IMR-90 (cell line): ENCODE measurements at regions not wholly inside any gene's neighbourhood (a gene's known extent, or its start where the extent isn't known, plus 50 kb on each side); places are given as distances from the start of the nearest gene placed in this dataset.

Experiments used
- ATAC-seq: fragments of 200-7000 bp; cut with Tn5 transposase; 2 replicates; pipeline ENCODE4 v1.9.1; 2020; ENCODE audit warnings: low read depth, mild to moderate bottlenecking, moderate library complexity
- BruUV-seq: library from RNA; stranded (reverse); fragments of 400-500 nt; replicated peaks from 2 replicates; lab custom pipeline; 2021; lab: Mats Ljungman, UMichigan
- CTCF ChIA-PET: fragments of 300-600 bp; formaldehyde crosslinking; extraction: SDS; loops from one replicate; lab custom pipeline; 2021; ENCODE audit warnings: antibody characterized with exemption; lab: Yijun Ruan, JAX
- POLR2A ChIA-PET: fragments of 300-600 bp; sonication (Branson Sonifier 250); formaldehyde crosslinking; loops from one replicate; lab custom pipeline; 2022; ENCODE audit warnings: antibody characterized with exemption; ENCODE audit not compliant: unreplicated experiment; lab: Charles Lee
- DNase-seq: peaks from one replicate; pipeline ENCODE4 v3.0.0; 2013
- H2AFZ ChIP-seq: replicated peaks from 2 replicates; pipeline ENCODE3; 2013; ENCODE audit warnings: low read length, mild to moderate bottlenecking; ENCODE audit not compliant: poor library complexity
- H2AK5ac ChIP-seq: 2 replicates; pipeline ENCODE4 v1.6.1; 2013; ENCODE audit warnings: low read depth, low read length, inconsistent platforms
- H2AK9ac ChIP-seq: replicated peaks from 2 replicates; pipeline ENCODE3; 2013; ENCODE audit warnings: mild to moderate bottlenecking, low read depth, low read length, moderate library complexity; ENCODE audit not compliant: poor library complexity
- H2BK120ac ChIP-seq: 2 replicates; pipeline ENCODE4 v1.6.1; 2013; ENCODE audit warnings: low read depth, low read length, inconsistent platforms
- H2BK15ac ChIP-seq: 3 replicates; pipeline ENCODE4 v1.6.1; 2013; ENCODE audit warnings: low read depth, low read length, inconsistent platforms
- H2BK20ac ChIP-seq: 2 replicates; pipeline ENCODE4 v1.6.1; 2013; ENCODE audit warnings: low read depth, mild to moderate bottlenecking, inconsistent platforms, low read length, moderate library complexity
- H2BK5ac ChIP-seq: 2 replicates; pipeline ENCODE4 v1.6.1; 2013; ENCODE audit warnings: mild to moderate bottlenecking, low read depth, low read length, inconsistent platforms; ENCODE audit not compliant: poor library complexity, severe bottlenecking
- H3K14ac ChIP-seq: replicated peaks from 2 replicates; pipeline ENCODE4 v1.6.1; 2013; ENCODE audit warnings: low read depth, low read length, inconsistent platforms
- H3K18ac ChIP-seq: 2 replicates; pipeline ENCODE4 v1.6.1; 2013; ENCODE audit warnings: low read depth, low read length, control low read depth
- H3K23ac ChIP-seq: 2 replicates; pipeline ENCODE4 v1.6.1; 2013; ENCODE audit warnings: low read depth, low read length, inconsistent platforms
- H3K27ac ChIP-seq: 2 replicates; pipeline ENCODE4 v1.5.1; 2013; ENCODE audit warnings: mild to moderate bottlenecking, control low read depth, low read length; ENCODE audit not compliant: insufficient read depth
- H3K27me3 ChIP-seq: 2 replicates; pipeline ENCODE4 v1.6.1; 2013; ENCODE audit warnings: low read length; ENCODE audit not compliant: control insufficient read depth, insufficient read depth
- H3K36me3 ChIP-seq: 2 replicates; pipeline ENCODE4 v1.6.1; 2013; ENCODE audit warnings: low read length, mixed read lengths; ENCODE audit not compliant: control insufficient read depth, insufficient read depth
- H3K4ac ChIP-seq: 2 replicates; pipeline ENCODE4 v1.6.1; 2013; ENCODE audit warnings: low read depth, low read length, inconsistent platforms
- H3K4me1 ChIP-seq: 2 replicates; pipeline ENCODE4 v1.6.1; 2013; ENCODE audit warnings: low read length, mixed read lengths; ENCODE audit not compliant: control insufficient read depth, insufficient read depth
- H3K4me2 ChIP-seq: 2 replicates; pipeline ENCODE4 v1.6.1; 2013; ENCODE audit warnings: low read depth, mild to moderate bottlenecking, control low read depth, low read length, moderate library complexity
- H3K4me3 ChIP-seq: 2 replicates; pipeline ENCODE4 v1.5.1; 2013; ENCODE audit warnings: low read depth, mild to moderate bottlenecking, control low read depth, low read length, moderate library complexity; ENCODE audit not compliant: insufficient read depth
- H3K56ac ChIP-seq: 2 replicates; pipeline ENCODE4 v1.6.1; 2013; ENCODE audit warnings: low read length, inconsistent platforms; ENCODE audit not compliant: insufficient read depth; ENCODE audit errors: extremely low read depth
- H3K79me1 ChIP-seq, 2 experiments: 2 replicates each; pipeline ENCODE4 v1.6.1; 2013; ENCODE audit warnings: low read length in 2 of 2, inconsistent platforms in 1 of 2, low read depth in 1 of 2
- H3K9ac ChIP-seq: 2 replicates; pipeline ENCODE4 v1.6.1; 2013; ENCODE audit warnings: low read depth, low read length, control low read depth
- H3K9me1 ChIP-seq: 2 replicates; pipeline ENCODE4 v1.6.1; 2013; ENCODE audit warnings: low read length, inconsistent platforms; ENCODE audit not compliant: insufficient read depth
- H3K9me3 ChIP-seq: 2 replicates; pipeline ENCODE4 v1.6.1; 2013; ENCODE audit warnings: low read length; ENCODE audit not compliant: control insufficient read depth, insufficient read depth
- H4K20me1 ChIP-seq: 2 replicates; pipeline ENCODE4 v1.6.1; 2013; ENCODE audit warnings: low read length, inconsistent platforms; ENCODE audit not compliant: insufficient read depth
- H4K5ac ChIP-seq: 2 replicates; pipeline ENCODE4 v1.6.1; 2013; ENCODE audit warnings: mild to moderate bottlenecking, low read depth, low read length, control low read depth
- H4K8ac ChIP-seq, 2 experiments: 2 replicates each; pipeline ENCODE4 v1.6.1; 2013; ENCODE audit warnings: low read depth in 2 of 2, low read length in 2 of 2, control low read depth in 1 of 2, inconsistent platforms in 1 of 2
- H4K91ac ChIP-seq: 2 replicates; pipeline ENCODE4 v1.6.1; 2013; ENCODE audit warnings: low read depth, low read length, inconsistent platforms; ENCODE audit not compliant: insufficient read depth
- BHLHE40 ChIP-seq: fragments of 150-350 bp; IDR thresholded peaks from 2 replicates; pipeline ENCODE4 v1.6.1; 2016; ENCODE audit warnings: mild to moderate bottlenecking, low read depth, low read length
- CEBPB ChIP-seq: IDR thresholded peaks from 2 replicates; pipeline ENCODE4 v1.6.1; 2012; ENCODE audit warnings: low read depth, low read length, improper control_type of control experiment
- CHD1 ChIP-seq: IDR thresholded peaks from 2 replicates; pipeline ENCODE4 v1.6.1; 2012; ENCODE audit warnings: low read depth, low read length, improper control_type of control experiment
- FOS ChIP-seq: fragments of 150-350 bp; IDR thresholded peaks from 2 replicates; pipeline ENCODE4 v1.6.1; 2016; ENCODE audit warnings: low read depth, low read length
- MAFK ChIP-seq: IDR thresholded peaks from 2 replicates; pipeline ENCODE4 v1.6.1; 2012; ENCODE audit warnings: low read depth, low read length, improper control_type of control experiment
- MAZ ChIP-seq: IDR thresholded peaks from 2 replicates; pipeline ENCODE4 v1.6.1; 2012; ENCODE audit warnings: low read depth, mild to moderate bottlenecking, low read length, improper control_type of control experiment, moderate library complexity, borderline replicate concordance
- MXI1 ChIP-seq: IDR thresholded peaks from 2 replicates; pipeline ENCODE4 v1.6.1; 2012; ENCODE audit warnings: low read depth, mild to moderate bottlenecking, low read length, moderate library complexity, borderline replicate concordance
- NFE2L2 ChIP-seq: fragments of 150-350 bp; IDR thresholded peaks from 2 replicates; pipeline ENCODE4 v1.6.1; 2016; ENCODE audit warnings: low read depth, mild to moderate bottlenecking, low read length
- POLR2A ChIP-seq: IDR thresholded peaks from 2 replicates; pipeline ENCODE4 v1.6.1; 2012; ENCODE audit warnings: mild to moderate bottlenecking, low read depth, low read length
- RAD21 ChIP-seq: IDR thresholded peaks from 2 replicates; pipeline ENCODE4 v1.6.1; 2012; ENCODE audit warnings: low read length, improper control_type of control experiment
- RCOR1 ChIP-seq: IDR thresholded peaks from 2 replicates; pipeline ENCODE4 v1.6.1; 2012; ENCODE audit warnings: mild to moderate bottlenecking, low read length, improper control_type of control experiment; ENCODE audit not compliant: insufficient replicate concordance
- RFX5 ChIP-seq: IDR thresholded peaks from 2 replicates; pipeline ENCODE4 v1.8.0; 2012; ENCODE audit warnings: low read depth, mild to moderate bottlenecking, low read length, moderate library complexity
- SMC3 ChIP-seq: fragments of 150-350 bp; IDR thresholded peaks from 2 replicates; pipeline ENCODE4 v1.6.1; 2016; ENCODE audit warnings: low read depth, mild to moderate bottlenecking, antibody characterized with exemption, low read length, moderate library complexity
- USF2 ChIP-seq: fragments of 150-350 bp; IDR thresholded peaks from 2 replicates; pipeline ENCODE4 v1.6.1; 2017; ENCODE audit warnings: mild to moderate bottlenecking, antibody characterized with exemption, low read length, low read depth
- WGBS, 2 experiments: methylation state at CpG; one replicate each; pipeline versions ENCODE4 v1.1.5 to v1.1.7; 2013; ENCODE audit warnings: missing lambda C conversion rate in 2 of 2; ENCODE audit not compliant: insufficient read length in 1 of 2; ENCODE audit errors: extremely low coverage in 2 of 2; 5-methylcytosine and 5-hydroxymethylcytosine counted together
- dilution Hi-C: fragments of 300-500 bp; cut with HindIII; formaldehyde crosslinking; loops from one replicate; pipeline ENCODE4 v1.14.3; 2018; ENCODE audit warnings: low sequenced_read_pairs; ENCODE audit not compliant: unreplicated experiment
- in situ Hi-C: fragments of 300-500 bp; cut with MboI; formaldehyde crosslinking; loops from 3 replicates; pipeline ENCODE4 v1.14.3; 2019; ENCODE audit warnings: low sequenced_read_pairs, inconsistent platforms, mixed read lengths
- intact Hi-C: fragments of 100-400 bp; cut with micrococcal nuclease; formaldehyde crosslinking; loops from 2 replicates; pipeline ENCODE4 v1.10.0; 2022
- TF ChIP-seq, protein P1 (sequence below): conservative IDR thresholded peaks from 2 replicates; pipeline ENCODE4 v1.5.1; 2012; ENCODE audit warnings: mild to moderate bottlenecking, low read depth, low read length, improper control_type of control experiment
- TF ChIP-seq, protein P2 (sequence below): fragments of 150-350 bp; IDR thresholded peaks from 2 replicates; pipeline ENCODE4 v1.6.1; 2016; ENCODE audit warnings: low read depth, mild to moderate bottlenecking, low read length, moderate library complexity, borderline replicate concordance

DNA sequence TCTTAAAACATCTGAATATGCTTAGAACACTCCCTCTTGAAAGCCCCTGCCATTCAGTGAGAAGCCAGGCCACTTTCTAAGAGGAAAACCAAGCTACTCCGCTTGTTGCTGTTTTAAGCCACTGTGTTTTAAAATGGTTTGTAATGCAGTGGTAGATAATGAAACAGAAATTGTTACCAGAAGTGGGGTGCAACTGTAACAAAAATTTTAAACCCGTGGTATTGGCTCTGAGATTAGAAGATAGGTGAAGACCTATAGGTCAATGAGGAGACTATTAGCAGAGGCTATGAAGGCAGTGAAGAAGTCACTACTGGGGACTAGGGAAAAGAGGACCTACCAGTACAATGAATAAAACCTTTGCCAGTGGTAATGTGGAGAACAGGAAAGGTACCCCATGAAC lies 266.5 kb downstream of the IRF8 start:
- Histone ChIP-seq H3K4me2 (no peak overlapping the region), H3K4ac (no peak overlapping the region), H2BK20ac (no peak overlapping the region), H2AFZ (no peak overlapping the region), H3K36me3 (no peaks in the 10 kb centered on the region), H4K91ac (no peak overlapping the region), H3K27ac (no peak overlapping the region), H4K20me1 (no peaks in the 10 kb centered on the region), H3K23ac (no peak overlapping the region), H3K56ac (no peak overlapping the region), H3K9me3 (peaks cover 23% of the 10 kb centered on the region), H3K4me3 (no peak overlapping the region), H4K5ac (no peak overlapping the region), H3K9me1 (no peaks in the 10 kb centered on the region), H2AK9ac (no peak overlapping the region), H3K27me3 (no peaks in the 10 kb centered on the region), H3K18ac (no peak overlapping the region), H3K14ac (no peak overlapping the region), H2BK15ac (no peak overlapping the region), H3K4me1 (peaks cover 5% of the 10 kb centered on the region), H3K9ac (no peak overlapping the region), H3K79me1 (no peaks in the 10 kb centered on the region), H2AK5ac (no peak overlapping the region), H2BK120ac (no peak overlapping the region), H4K8ac (no peak overlapping the region), H2BK5ac (no peak overlapping the region)
- no CpG with 5 or more reads among the region's 2 CpGs for WGBS, 2 experiments
- ATAC-seq (no peak), DNase-seq (no peak)
- ChIA-PET POLR2A (no interaction called here), CTCF (no interaction called here)
- no peak for TF ChIP-seq MAZ
- no peak for TF ChIP-seq POLR2A
- TF ChIP-seq RAD21 = no peak
- TF ChIP-seq NFE2L2 = no peak
- TF ChIP-seq SMC3 = no peak
- TF ChIP-seq BHLHE40 = no peak
- TF ChIP-seq MAFK = no peak
- TF ChIP-seq FOS = no peak
- no peak for TF ChIP-seq CEBPB
- TF ChIP-seq RFX5 = no peak
- TF ChIP-seq CHD1 = no peak
- no peak for TF ChIP-seq MXI1
- no peak for TF ChIP-seq RCOR1
- TF ChIP-seq, protein P1, sequence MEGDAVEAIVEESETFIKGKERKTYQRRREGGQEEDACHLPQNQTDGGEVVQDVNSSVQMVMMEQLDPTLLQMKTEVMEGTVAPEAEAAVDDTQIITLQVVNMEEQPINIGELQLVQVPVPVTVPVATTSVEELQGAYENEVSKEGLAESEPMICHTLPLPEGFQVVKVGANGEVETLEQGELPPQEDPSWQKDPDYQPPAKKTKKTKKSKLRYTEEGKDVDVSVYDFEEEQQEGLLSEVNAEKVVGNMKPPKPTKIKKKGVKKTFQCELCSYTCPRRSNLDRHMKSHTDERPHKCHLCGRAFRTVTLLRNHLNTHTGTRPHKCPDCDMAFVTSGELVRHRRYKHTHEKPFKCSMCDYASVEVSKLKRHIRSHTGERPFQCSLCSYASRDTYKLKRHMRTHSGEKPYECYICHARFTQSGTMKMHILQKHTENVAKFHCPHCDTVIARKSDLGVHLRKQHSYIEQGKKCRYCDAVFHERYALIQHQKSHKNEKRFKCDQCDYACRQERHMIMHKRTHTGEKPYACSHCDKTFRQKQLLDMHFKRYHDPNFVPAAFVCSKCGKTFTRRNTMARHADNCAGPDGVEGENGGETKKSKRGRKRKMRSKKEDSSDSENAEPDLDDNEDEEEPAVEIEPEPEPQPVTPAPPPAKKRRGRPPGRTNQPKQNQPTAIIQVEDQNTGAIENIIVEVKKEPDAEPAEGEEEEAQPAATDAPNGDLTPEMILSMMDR = no peak
- TF ChIP-seq, protein P2, sequence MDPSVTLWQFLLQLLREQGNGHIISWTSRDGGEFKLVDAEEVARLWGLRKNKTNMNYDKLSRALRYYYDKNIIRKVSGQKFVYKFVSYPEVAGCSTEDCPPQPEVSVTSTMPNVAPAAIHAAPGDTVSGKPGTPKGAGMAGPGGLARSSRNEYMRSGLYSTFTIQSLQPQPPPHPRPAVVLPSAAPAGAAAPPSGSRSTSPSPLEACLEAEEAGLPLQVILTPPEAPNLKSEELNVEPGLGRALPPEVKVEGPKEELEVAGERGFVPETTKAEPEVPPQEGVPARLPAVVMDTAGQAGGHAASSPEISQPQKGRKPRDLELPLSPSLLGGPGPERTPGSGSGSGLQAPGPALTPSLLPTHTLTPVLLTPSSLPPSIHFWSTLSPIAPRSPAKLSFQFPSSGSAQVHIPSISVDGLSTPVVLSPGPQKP = no peak
- TF ChIP-seq USF2 = no peak
- no TSS peak for BruUV-seq
- dilution Hi-C loops (no loop called here), in situ Hi-C loops (no loop called here), intact Hi-C loops (no loop called here)
